ENCODE measurements at regions not wholly inside any gene's neighbourhood (a gene's known extent, or its start where the extent isn't known, plus 50 kb on each side); places are given as distances from the start of the nearest gene placed in this dataset.
A peak's percentile ranks its signal among the peaks of the same experiment; 100 is the strongest.

DNA sequence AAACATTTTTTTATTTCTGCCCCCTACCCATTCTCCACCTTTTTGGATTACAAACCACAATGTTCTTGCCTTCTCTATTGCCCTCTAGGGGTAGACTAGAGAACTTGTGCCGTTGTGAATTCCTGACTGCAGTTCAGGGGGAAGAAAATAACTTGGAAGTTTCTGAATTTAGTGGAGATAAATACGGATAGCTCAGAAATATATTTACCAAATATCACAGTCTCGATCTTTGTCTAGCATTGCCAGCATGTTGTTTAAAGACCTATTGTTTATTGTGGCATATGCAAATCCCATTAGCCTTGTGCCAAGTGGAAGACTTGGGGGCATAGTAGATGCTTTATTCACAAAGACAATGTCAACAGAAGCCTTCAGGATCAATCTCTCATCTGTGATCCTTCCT, 154.1 kb upstream of the MMS22L start:
- Histone ChIP-seq H3K9me3 (ENCODE audit: insufficient read depth, low read length) (no peaks in the 10 kb centered on the region), H3F3A (ENCODE audit: insufficient read depth) (no peaks in the 10 kb centered on the region), H2AFZ (ENCODE audit: low read depth, low read length, severe bottlenecking) (no peak overlapping the region), H3K27ac (ENCODE audit: low read depth, low read length) (no peak overlapping the region), H3K4me2 (ENCODE audit: low read depth, low read length, poor library complexity, severe bottlenecking) (no peak overlapping the region), H3K9me2 (replicated peaks; ENCODE audit: insufficient read depth, low read length) (no peaks in the 10 kb centered on the region), H3K36me3 (ENCODE audit: low read length) (no peaks in the 10 kb centered on the region), H4K20me1 (ENCODE audit: low read depth, low read length) (no peaks in the 10 kb centered on the region), H3K9ac (ENCODE audit: low read length) (no peak overlapping the region), H3K27me3 (ENCODE audit: low read length) (no peaks in the 10 kb centered on the region), H3K79me2 (ENCODE audit: insufficient read depth, low read length) (no peaks in the 10 kb centered on the region), H3K4me3 (ENCODE audit: insufficient read depth, low read length, poor library complexity, severe bottlenecking) (no peak overlapping the region)
- TF ChIP-seq, protein P1, sequence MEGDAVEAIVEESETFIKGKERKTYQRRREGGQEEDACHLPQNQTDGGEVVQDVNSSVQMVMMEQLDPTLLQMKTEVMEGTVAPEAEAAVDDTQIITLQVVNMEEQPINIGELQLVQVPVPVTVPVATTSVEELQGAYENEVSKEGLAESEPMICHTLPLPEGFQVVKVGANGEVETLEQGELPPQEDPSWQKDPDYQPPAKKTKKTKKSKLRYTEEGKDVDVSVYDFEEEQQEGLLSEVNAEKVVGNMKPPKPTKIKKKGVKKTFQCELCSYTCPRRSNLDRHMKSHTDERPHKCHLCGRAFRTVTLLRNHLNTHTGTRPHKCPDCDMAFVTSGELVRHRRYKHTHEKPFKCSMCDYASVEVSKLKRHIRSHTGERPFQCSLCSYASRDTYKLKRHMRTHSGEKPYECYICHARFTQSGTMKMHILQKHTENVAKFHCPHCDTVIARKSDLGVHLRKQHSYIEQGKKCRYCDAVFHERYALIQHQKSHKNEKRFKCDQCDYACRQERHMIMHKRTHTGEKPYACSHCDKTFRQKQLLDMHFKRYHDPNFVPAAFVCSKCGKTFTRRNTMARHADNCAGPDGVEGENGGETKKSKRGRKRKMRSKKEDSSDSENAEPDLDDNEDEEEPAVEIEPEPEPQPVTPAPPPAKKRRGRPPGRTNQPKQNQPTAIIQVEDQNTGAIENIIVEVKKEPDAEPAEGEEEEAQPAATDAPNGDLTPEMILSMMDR (IDR thresholded peaks at IDR 0.05; ENCODE audit: insufficient read depth, low read length, poor library complexity, severe bottlenecking), result peak; percentile 76
- TF ChIP-seq EZH2phosphoT487 (conservative IDR thresholded peaks at IDR 0.05; ENCODE audit: low read length), result no peak

DNA sequence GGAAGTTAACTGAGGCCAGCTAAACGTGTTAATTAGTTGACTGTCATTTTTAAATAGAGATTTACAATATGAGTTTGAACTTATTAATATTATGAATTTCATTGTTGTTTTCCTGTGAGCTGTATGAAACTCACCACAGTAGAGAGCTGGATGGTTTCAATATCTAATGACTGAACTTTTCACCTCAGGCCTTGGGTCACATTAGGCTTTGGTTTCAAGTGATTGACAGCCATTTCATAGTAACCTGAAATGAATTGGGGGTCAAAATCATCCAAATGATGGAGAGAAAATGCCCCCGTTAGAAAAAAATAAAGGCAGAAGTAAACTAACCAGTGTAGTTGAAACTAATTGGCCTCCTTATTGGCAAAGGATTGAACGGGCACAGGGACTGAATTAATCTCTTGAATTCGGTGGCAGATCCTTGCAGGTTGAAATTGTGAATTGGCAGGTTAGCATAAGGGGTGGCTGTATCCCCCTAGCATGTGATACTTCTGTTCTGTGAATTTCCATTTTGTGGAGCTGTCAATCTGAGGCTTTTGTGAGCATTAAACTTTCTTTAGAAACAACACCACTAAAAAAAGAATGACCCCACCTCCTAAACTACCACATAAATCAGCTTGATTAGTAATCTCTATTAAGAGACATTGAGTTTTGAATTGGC, 155.1 kb upstream of the MMS22L start:
- Histone ChIP-seq H3K4me3 (ENCODE audit: insufficient read depth, low read length, poor library complexity, severe bottlenecking) (no peak overlapping the region), H3K9me2 (replicated peaks; ENCODE audit: insufficient read depth, low read length) (no peaks in the 10 kb centered on the region), H3K27ac (ENCODE audit: low read depth, low read length) (no peak overlapping the region), H3K9ac (ENCODE audit: low read length) (no peak overlapping the region), H3F3A (ENCODE audit: insufficient read depth) (no peaks in the 10 kb centered on the region), H3K27me3 (ENCODE audit: low read length) (no peaks in the 10 kb centered on the region), H3K4me2 (ENCODE audit: low read depth, low read length, poor library complexity, severe bottlenecking) (no peak overlapping the region), H2AFZ (ENCODE audit: low read depth, low read length, severe bottlenecking) (no peak overlapping the region), H3K36me3 (ENCODE audit: low read length) (no peaks in the 10 kb centered on the region), H3K9me3 (ENCODE audit: insufficient read depth, low read length) (no peaks in the 10 kb centered on the region), H4K20me1 (ENCODE audit: low read depth, low read length) (no peaks in the 10 kb centered on the region), H3K79me2 (ENCODE audit: insufficient read depth, low read length) (no peaks in the 10 kb centered on the region)
- no peak for TF ChIP-seq EZH2phosphoT487 (conservative IDR thresholded peaks at IDR 0.05; ENCODE audit: low read length)
- TF ChIP-seq, protein P1 (IDR thresholded peaks at IDR 0.05; ENCODE audit: insufficient read depth, low read length, poor library complexity, severe bottlenecking), result no peak

DNA sequence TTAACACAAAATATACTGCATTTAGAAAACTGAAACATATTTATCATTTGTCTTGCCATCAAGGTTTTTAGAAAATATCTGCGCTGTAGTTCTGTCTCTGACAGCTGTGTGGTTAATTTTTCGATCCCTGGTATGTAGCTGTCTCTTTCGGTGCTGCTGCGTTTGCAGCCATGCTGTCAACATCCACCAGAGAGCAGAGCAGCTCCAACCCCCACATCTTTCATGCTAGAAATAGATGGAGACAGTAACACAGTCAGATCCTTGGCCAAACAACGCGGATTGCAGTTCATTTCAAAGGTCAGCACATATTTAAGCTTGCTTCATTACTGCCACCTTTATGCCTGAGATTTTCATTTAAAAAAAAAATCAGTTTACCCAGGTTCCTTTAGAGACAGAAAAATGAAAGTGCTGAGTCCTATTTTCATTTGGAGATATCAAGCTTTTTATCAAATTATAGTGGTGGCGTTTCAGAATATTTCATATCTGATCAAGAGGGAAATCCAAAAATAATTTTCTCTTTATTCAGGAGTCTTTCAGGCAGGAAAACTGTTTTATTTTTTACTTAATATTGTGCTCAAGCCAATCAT, 157.7 kb upstream of the MMS22L start:
- no peaks in the 10 kb centered on the region for H3K79me2 ChIP-seq (ENCODE audit: insufficient read depth, low read length)
- H3K36me3 ChIP-seq (ENCODE audit: low read length), result no peaks in the 10 kb centered on the region
- H3K9me2 ChIP-seq (replicated peaks; ENCODE audit: insufficient read depth, low read length), result no peaks in the 10 kb centered on the region
- no peaks in the 10 kb centered on the region for H4K20me1 ChIP-seq (ENCODE audit: low read depth, low read length)
- no peak overlapping the region for H3K9ac ChIP-seq (ENCODE audit: low read length)
- H3K27me3 ChIP-seq (ENCODE audit: low read length), result no peaks in the 10 kb centered on the region
- no peak overlapping the region for H2AFZ ChIP-seq (ENCODE audit: low read depth, low read length, severe bottlenecking)
- no peaks in the 10 kb centered on the region for H3K9me3 ChIP-seq (ENCODE audit: insufficient read depth, low read length)
- TF ChIP-seq, protein P1 (IDR thresholded peaks at IDR 0.05; ENCODE audit: insufficient read depth, low read length, poor library complexity, severe bottlenecking), result no peak
- TF ChIP-seq EZH2phosphoT487 (conservative IDR thresholded peaks at IDR 0.05; ENCODE audit: low read length), result no peak
- no peak overlapping the region for H3K27ac ChIP-seq (ENCODE audit: low read depth, low read length)
- H3K4me2 ChIP-seq (ENCODE audit: low read depth, low read length, poor library complexity, severe bottlenecking), result no peak overlapping the region
- no peaks in the 10 kb centered on the region for H3F3A ChIP-seq (ENCODE audit: insufficient read depth)
- H3K4me3 ChIP-seq (ENCODE audit: insufficient read depth, low read length, poor library complexity, severe bottlenecking), result no peak overlapping the region
